ENCODE measurements at regions not wholly inside any gene's neighbourhood (a gene's known extent, or its start where the extent isn't known, plus 50 kb on each side); places are given as distances from the start of the nearest gene placed in this dataset.
A peak's percentile ranks its signal among the peaks of the same experiment; 100 is the strongest.

GRCh38 chr6:137763436-137763835 lies 103.6 kb upstream of the TNFAIP3 start:
- DNase-seq (ENCODE audit: low read depth) = no peak
- no peak overlapping the region for H3K4me3 ChIP-seq (ENCODE audit: low read depth, low read length)
- TF ChIP-seq CTCF (conservative IDR thresholded peaks at IDR 0.05; ENCODE audit: low read depth, low read length) = no peak

DNA sequence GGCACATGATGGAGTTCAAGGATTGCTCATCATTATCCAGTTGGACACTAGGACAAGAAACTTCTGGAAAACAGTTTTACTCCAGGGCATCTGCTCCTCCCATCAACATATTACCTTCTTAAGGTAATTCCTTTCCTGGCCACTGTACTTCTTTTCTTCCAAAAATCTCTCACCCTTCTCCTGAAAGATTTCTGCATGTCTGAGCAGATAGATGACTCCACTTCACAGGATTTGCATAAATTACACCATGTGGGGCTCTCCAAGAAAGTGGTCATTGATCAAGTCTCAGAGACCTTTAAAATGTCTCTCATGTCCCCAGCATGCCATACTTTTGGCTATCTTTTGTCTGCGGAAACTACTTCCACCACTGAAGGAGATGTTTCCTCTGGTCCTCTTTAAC lies 103.2 kb upstream of the TNFAIP3 start:
- TF ChIP-seq CTCF (conservative IDR thresholded peaks at IDR 0.05; ENCODE audit: low read depth, low read length) = no peak
- H3K4me3 ChIP-seq (ENCODE audit: low read depth, low read length) = no peak overlapping the region
- no peak for DNase-seq (ENCODE audit: low read depth)

DNA sequence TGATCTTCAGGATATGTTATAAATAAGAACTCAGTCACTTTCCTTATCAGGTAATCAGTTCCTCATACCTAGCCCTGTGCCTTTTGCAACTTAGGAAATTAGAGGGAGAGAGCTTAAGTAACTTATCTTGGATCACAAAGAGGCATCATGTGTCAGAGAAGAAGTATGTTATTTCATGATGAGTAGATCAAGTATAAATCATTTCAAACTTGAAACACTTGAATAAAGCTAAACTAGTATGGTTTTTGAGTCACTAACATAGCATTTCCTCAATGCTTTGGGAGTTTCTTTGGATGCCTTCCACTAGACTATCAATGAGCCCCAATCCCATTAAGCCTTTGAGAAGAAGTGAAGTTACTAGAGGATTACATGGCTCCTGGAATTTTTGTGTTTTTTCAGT lies 102.6 kb upstream of the TNFAIP3 start:
- no peak overlapping the region for H3K4me3 ChIP-seq (ENCODE audit: low read depth, low read length)
- DNase-seq (ENCODE audit: low read depth) = peak; percentile 44
- TF ChIP-seq CTCF (conservative IDR thresholded peaks at IDR 0.05; ENCODE audit: low read depth, low read length) = no peak

DNA sequence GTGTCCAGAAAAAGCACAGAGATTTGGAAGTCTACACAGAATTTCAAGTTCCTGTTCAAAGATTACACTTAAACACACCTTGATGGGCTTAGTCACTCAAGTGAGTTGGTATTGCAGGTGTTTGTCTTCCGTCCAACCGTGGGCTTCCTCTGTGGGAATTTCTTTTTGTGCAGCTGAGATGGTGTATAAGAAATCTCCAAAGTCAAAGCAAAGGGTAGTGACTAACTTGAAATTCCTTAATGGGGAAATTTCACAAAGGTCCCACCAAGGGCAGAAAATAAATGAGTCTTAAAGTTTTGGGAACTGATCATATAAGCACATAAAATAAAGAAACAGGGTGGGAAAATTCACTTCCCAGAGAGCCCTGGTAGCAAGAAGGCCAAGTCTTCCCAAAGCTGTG lies 102.0 kb upstream of the TNFAIP3 start:
- no peak for TF ChIP-seq CTCF (conservative IDR thresholded peaks at IDR 0.05; ENCODE audit: low read depth, low read length)
- no peak for DNase-seq (ENCODE audit: low read depth)
- H3K4me3 ChIP-seq (ENCODE audit: low read depth, low read length) = no peak overlapping the region

GRCh38 chr6:137766596-137767370 lies 100.3 kb upstream of the TNFAIP3 start:
- no peak overlapping the region for H3K4me3 ChIP-seq (ENCODE audit: low read depth, low read length)
- no peak for TF ChIP-seq CTCF (conservative IDR thresholded peaks at IDR 0.05; ENCODE audit: low read depth, low read length)
- DNase-seq (ENCODE audit: low read depth) = no peak

DNA sequence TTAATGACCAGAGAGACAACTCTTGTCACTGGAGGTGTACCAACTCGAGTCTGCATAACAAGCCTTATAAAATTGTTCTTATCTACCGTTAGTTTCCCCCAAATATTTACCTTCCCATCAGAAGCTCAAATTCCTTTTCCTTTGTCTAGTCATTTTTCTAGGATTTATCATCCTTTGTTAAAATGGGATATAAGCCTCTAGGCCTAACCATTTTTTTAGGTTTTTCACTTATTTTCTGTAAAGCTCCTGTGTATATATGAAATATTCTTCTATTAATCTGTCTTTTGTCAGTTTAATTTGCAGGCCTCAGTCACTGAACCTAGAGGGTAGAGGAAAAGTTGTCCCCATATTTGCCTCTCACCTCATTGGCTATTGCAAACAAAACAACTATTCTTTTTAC lies 99.6 kb upstream of the TNFAIP3 start:
- no peak overlapping the region for H3K4me3 ChIP-seq (ENCODE audit: low read depth, low read length)
- TF ChIP-seq CTCF (conservative IDR thresholded peaks at IDR 0.05; ENCODE audit: low read depth, low read length) = no peak
- DNase-seq (ENCODE audit: low read depth) = no peak
